Epithelial cell of proximal tubule (primary cell): ENCODE measurements at regions not wholly inside any gene's neighbourhood (a gene's known extent, or its start where the extent isn't known, plus 50 kb on each side); places are given as distances from the start of the nearest gene placed in this dataset.
"Not testable (repeated sequence)": the region's sequence is repeated elsewhere in the genome, so short reads cannot be mapped to it uniquely, and the experiment has no call there.

Experiments
- DNase-seq: peaks from one replicate; pipeline ENCODE4 v3.0.0-alpha.2; 2011; ENCODE audit warnings: low read depth
- H3K4me3 ChIP-seq: 2 replicates; pipeline ENCODE4 v1.5.1; 2011; ENCODE audit warnings: low read depth, mild to moderate bottlenecking, low read length
- TF ChIP-seq, protein P1 (sequence below): conservative IDR thresholded peaks from 2 replicates; pipeline ENCODE4 v1.5.1; 2012; ENCODE audit warnings: low read depth, mild to moderate bottlenecking, low read length

- DNase-seq: no peak
- H3K4me3 ChIP-seq: no peak overlapping the region
- TF ChIP-seq, protein P1, sequence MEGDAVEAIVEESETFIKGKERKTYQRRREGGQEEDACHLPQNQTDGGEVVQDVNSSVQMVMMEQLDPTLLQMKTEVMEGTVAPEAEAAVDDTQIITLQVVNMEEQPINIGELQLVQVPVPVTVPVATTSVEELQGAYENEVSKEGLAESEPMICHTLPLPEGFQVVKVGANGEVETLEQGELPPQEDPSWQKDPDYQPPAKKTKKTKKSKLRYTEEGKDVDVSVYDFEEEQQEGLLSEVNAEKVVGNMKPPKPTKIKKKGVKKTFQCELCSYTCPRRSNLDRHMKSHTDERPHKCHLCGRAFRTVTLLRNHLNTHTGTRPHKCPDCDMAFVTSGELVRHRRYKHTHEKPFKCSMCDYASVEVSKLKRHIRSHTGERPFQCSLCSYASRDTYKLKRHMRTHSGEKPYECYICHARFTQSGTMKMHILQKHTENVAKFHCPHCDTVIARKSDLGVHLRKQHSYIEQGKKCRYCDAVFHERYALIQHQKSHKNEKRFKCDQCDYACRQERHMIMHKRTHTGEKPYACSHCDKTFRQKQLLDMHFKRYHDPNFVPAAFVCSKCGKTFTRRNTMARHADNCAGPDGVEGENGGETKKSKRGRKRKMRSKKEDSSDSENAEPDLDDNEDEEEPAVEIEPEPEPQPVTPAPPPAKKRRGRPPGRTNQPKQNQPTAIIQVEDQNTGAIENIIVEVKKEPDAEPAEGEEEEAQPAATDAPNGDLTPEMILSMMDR: no peak
Observed at GRCh38 chr3:145681181-145681580, 479.8 kb downstream of the PLOD2 start.

- H3K4me3 ChIP-seq, DNase-seq: not testable (repeated sequence)
Observed at GRCh38 chr3:145687978-145688377, 473.0 kb downstream of the PLOD2 start.

DNA sequence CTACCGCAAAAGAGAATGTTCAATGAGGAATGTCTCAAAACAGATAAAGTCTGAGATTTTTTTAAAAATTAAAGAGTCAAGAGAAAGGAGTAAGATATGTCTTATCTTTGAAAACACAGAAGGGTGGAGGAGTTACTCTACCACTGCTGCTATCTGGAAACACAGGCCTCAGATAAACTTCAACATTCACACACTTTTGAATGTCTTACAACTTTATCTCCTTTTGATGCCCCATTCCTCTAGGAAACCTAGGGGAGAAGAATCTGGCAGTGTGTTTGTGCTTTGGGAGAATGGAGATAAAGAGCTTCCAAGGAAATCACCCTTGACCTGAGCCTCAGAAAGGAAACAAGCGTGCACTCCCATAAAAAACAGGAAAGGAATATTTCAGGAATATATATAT, 468.2 kb downstream of the PLOD2 start:
- TF ChIP-seq, protein P1: no peak
- H3K4me3 ChIP-seq: no peak overlapping the region
- no peak for DNase-seq

GRCh38 chr3:145696011-145696410, 465.0 kb downstream of the PLOD2 start:
- TF ChIP-seq, protein P1: no peak
- DNase-seq: no peak
- no peak overlapping the region for H3K4me3 ChIP-seq

DNA sequence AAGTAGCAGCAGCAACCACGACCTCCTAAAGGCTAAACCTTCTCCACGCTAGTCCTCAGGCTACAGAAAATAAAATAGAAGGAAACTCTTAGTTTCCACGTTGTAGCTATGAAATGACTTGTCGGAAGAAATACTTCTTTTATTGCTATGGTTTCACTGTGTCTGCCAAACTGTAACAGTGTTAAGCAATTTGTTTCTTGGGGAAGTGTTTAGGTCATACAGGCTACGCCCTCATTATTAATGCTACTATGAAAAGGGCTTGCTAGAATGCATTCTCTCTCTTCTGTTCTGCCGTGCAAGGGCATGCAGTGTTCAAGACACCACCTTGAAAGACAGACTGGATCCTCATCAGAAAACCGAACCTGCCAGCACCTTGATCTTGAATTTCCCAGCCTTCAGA, 462.7 kb downstream of the PLOD2 start:
- TF ChIP-seq, protein P1: no peak
- H3K4me3 ChIP-seq: no peak overlapping the region
- DNase-seq: no peak

GRCh38 chr3:145698749-145699148, 462.2 kb downstream of the PLOD2 start:
- TF ChIP-seq, protein P1: no peak
- no peak overlapping the region for H3K4me3 ChIP-seq
- no peak for DNase-seq

DNA sequence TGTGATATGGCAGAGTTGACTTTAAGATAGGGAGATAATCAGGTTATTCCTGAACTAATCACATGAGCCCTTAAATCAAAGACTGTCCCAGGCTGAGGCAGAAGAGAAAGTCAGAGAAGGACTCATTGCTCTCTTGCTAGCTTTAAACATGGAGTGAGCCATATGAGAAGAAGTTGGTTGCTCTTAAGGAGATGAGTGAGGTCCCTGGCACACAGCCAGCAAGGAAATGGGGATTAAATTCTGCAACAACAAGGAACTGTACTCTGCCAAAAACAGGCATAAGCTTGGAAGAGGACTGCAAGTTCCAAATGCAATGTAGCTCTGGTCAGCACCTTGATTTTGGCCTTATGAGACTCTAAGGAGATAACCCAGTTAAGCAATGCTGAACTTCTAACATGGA, 457.0 kb downstream of the PLOD2 start:
- TF ChIP-seq, protein P1: no peak
- H3K4me3 ChIP-seq: no peak overlapping the region
- DNase-seq: no peak

- not testable (repeated sequence) for H3K4me3 ChIP-seq, DNase-seq
Observed at GRCh38 chr3:145709779-145710178, 451.2 kb downstream of the PLOD2 start.
